ENCODE measurements at regions not wholly inside any gene's neighbourhood (a gene's known extent, or its start where the extent isn't known, plus 50 kb on each side); places are given as distances from the start of the nearest gene placed in this dataset.

GRCh38 chr11:106241601-106242257 is 164.3 kb downstream of the AASDHPPT start:
- Mint-ChIP-seq H3K27me3 (no peaks in the 10 kb centered on the region), H3K4me1 (ENCODE audit: unreplicated experiment) (no peaks in the 10 kb centered on the region), H3K9me3 (peaks cover 6% of the 10 kb centered on the region), H3K36me3 (no peaks in the 10 kb centered on the region), H3K27ac (no peak overlapping the region), H3K4me3 (no peak overlapping the region)
- no peak for TF ChIP-seq CTCF (conservative IDR thresholded peaks at IDR 0.05)
- DNase-seq (ENCODE audit: extremely low spot score, unreplicated experiment), result no peak

GRCh38 chr11:106242718-106243415 is 165.4 kb downstream of the AASDHPPT start:
- H3K4me1 Mint-ChIP-seq (ENCODE audit: unreplicated experiment), result no peaks in the 10 kb centered on the region
- TF ChIP-seq CTCF (conservative IDR thresholded peaks at IDR 0.05), result no peak
- H3K36me3 Mint-ChIP-seq, result no peaks in the 10 kb centered on the region
- H3K4me3 Mint-ChIP-seq, result no peak overlapping the region
- H3K27me3 Mint-ChIP-seq, result no peaks in the 10 kb centered on the region
- peaks cover 6% of the 10 kb centered on the region for H3K9me3 Mint-ChIP-seq
- no peak overlapping the region for H3K27ac Mint-ChIP-seq
- no peak for DNase-seq (ENCODE audit: extremely low spot score, unreplicated experiment)

DNA sequence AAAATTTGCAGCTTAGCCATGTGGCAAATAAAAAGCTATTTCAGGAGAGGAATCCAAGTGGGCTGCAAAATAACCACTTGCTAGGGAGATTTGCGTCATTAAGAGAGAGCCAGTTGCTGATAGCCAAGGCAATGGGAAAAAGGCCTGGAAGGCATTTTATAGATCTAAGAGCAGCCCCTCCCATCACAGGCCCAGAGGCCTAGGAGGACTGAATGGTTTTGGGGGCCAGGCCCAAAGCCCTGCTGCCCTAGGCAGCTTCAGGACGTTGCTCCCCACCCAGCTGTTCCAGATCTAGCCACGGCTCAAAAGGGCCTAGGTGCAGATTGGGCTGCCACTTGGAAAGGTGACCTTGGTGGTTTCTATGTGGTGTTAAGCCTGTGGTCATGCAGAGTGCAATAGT is 169.0 kb downstream of the AASDHPPT start:
- TF ChIP-seq CTCF (conservative IDR thresholded peaks at IDR 0.05), result no peak
- peaks cover 8% of the 10 kb centered on the region for H3K4me1 Mint-ChIP-seq (ENCODE audit: unreplicated experiment)
- no peak for DNase-seq (ENCODE audit: extremely low spot score, unreplicated experiment)
- H3K27ac Mint-ChIP-seq, result no peak overlapping the region
- no peak overlapping the region for H3K4me3 Mint-ChIP-seq
- H3K9me3 Mint-ChIP-seq, result peaks cover 6% of the 10 kb centered on the region
- no peaks in the 10 kb centered on the region for H3K27me3 Mint-ChIP-seq
- H3K36me3 Mint-ChIP-seq, result no peaks in the 10 kb centered on the region

GRCh38 chr11:106249617-106250239 is 172.3 kb downstream of the AASDHPPT start:
- TF ChIP-seq CTCF (conservative IDR thresholded peaks at IDR 0.05), result no peak
- DNase-seq (ENCODE audit: extremely low spot score, unreplicated experiment), result no peak
- Mint-ChIP-seq H3K9me3 (peaks cover 6% of the 10 kb centered on the region), H3K4me3 (no peak overlapping the region), H3K27ac (no peak overlapping the region), H3K4me1 (ENCODE audit: unreplicated experiment) (peaks cover 8% of the 10 kb centered on the region), H3K27me3 (no peaks in the 10 kb centered on the region), H3K36me3 (no peaks in the 10 kb centered on the region)

- peaks cover 5% of the 10 kb centered on the region for H3K9me3 Mint-ChIP-seq
- no peaks in the 10 kb centered on the region for H3K27me3 Mint-ChIP-seq
- no peaks in the 10 kb centered on the region for H3K36me3 Mint-ChIP-seq
- H3K27ac Mint-ChIP-seq, result no peak overlapping the region
- no peaks in the 10 kb centered on the region for H3K4me1 Mint-ChIP-seq (ENCODE audit: unreplicated experiment)
- H3K4me3 Mint-ChIP-seq, result no peak overlapping the region
- DNase-seq (ENCODE audit: extremely low spot score, unreplicated experiment), result no peak
- TF ChIP-seq CTCF (conservative IDR thresholded peaks at IDR 0.05), result no peak
These were observed 185.4 kb downstream of the AASDHPPT start for GRCh38 chr11:106262852-106263251.
